KMS-11 (cell line): ENCODE measurements at regions not wholly inside any gene's neighbourhood (a gene's known extent, or its start where the extent isn't known, plus 50 kb on each side); places are given as distances from the start of the nearest gene placed in this dataset.

Source experiments
- H2AFZ ChIP-seq: fragments of 200-600 bp; sonication (generic); 2 replicates; pipeline ENCODE4 v1.6.1; 2016; ENCODE audit warnings: antibody characterized with exemption, mixed run types, low read depth
- H3K27ac ChIP-seq: fragments of 200-600 bp; sonication (generic); 2 replicates; pipeline ENCODE4 v1.6.1; 2016; ENCODE audit warnings: mild to moderate bottlenecking, mixed run types
- H3K27me3 ChIP-seq: fragments of 200-600 bp; sonication (generic); 2 replicates; pipeline ENCODE4 v1.6.1; 2017; ENCODE audit warnings: mild to moderate bottlenecking, low read depth, mixed run types, moderate library complexity; ENCODE audit not compliant: insufficient read depth
- H3K36me3 ChIP-seq: fragments of 200-600 bp; sonication (generic); 2 replicates; pipeline ENCODE4 v1.6.1; 2017; ENCODE audit warnings: mild to moderate bottlenecking, mixed run types; ENCODE audit not compliant: insufficient read depth
- H3K4me1 ChIP-seq: fragments of 200-600 bp; sonication (generic); 2 replicates; pipeline ENCODE4 v1.6.1; 2016; ENCODE audit warnings: mild to moderate bottlenecking, low read depth, mixed run types; ENCODE audit not compliant: poor library complexity, severe bottlenecking
- H3K4me2 ChIP-seq: fragments of 200-600 bp; sonication (generic); 2 replicates; pipeline ENCODE4 v1.7.0; 2016; ENCODE audit warnings: mild to moderate bottlenecking, mixed run types
- H3K4me3 ChIP-seq: fragments of 200-600 bp; sonication (generic); IDR thresholded peaks from 2 replicates; pipeline ENCODE4 v1.6.1; 2017; ENCODE audit warnings: low read depth, low read length, mixed read lengths; ENCODE audit not compliant: insufficient read depth
- H3K79me2 ChIP-seq: fragments of 200-600 bp; sonication (generic); 2 replicates; pipeline ENCODE4 v1.6.1; 2016; ENCODE audit warnings: low read depth, mixed run types; ENCODE audit not compliant: insufficient read depth
- H3K9ac ChIP-seq: fragments of 200-600 bp; sonication (generic); 2 replicates; pipeline ENCODE4 v1.6.1; 2016; ENCODE audit warnings: mild to moderate bottlenecking, mixed run types
- H4K20me1 ChIP-seq: fragments of 200-600 bp; sonication (generic); 2 replicates; pipeline ENCODE4 v1.6.1; 2016; ENCODE audit warnings: mild to moderate bottlenecking, mixed run types; ENCODE audit not compliant: insufficient read depth
- CTCF ChIP-seq: fragments of 200-600 bp; sonication (generic); conservative IDR thresholded peaks from 2 replicates; pipeline ENCODE4 v1.6.1; 2017; ENCODE audit warnings: low read depth, mild to moderate bottlenecking, antibody characterized with exemption, low read length, moderate library complexity, mixed read lengths

DNA sequence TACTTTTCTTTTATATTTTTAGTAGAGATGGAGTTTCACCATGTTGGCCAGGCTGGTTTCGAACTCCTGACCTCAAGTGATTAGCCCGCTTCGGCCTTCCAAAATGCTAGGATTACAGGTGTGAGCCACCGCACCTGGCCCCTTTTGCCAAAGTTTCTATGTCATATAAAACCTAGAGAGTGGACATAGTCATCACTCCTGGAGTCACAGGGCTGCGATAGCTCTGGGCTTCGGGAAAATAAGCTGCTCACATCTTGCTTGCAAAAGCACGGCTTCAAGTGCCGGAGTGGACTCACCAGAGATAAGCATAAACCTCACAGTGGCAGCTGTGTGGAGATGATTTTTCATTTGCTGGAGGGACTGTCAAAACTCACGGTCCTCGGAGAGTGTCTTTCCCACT lies 171.2 kb downstream of the TEX29 start:
- Histone ChIP-seq H4K20me1 (no peaks in the 10 kb centered on the region), H3K4me1 (no peaks in the 10 kb centered on the region), H3K4me2 (no peak overlapping the region), H2AFZ (no peak overlapping the region), H3K79me2 (no peaks in the 10 kb centered on the region), H3K4me3 (no peak overlapping the region), H3K27ac (no peak overlapping the region), H3K9ac (no peak overlapping the region), H3K27me3 (no peaks in the 10 kb centered on the region), H3K36me3 (no peaks in the 10 kb centered on the region)
- TF ChIP-seq CTCF, result no peak

- TF ChIP-seq CTCF, result no peak
- Histone ChIP-seq H3K27ac (no peak overlapping the region), H2AFZ (no peak overlapping the region), H3K27me3 (no peaks in the 10 kb centered on the region), H3K4me3 (no peak overlapping the region), H3K4me1 (no peaks in the 10 kb centered on the region), H3K9ac (no peak overlapping the region), H4K20me1 (no peaks in the 10 kb centered on the region), H3K79me2 (no peaks in the 10 kb centered on the region), H3K4me2 (no peak overlapping the region), H3K36me3 (no peaks in the 10 kb centered on the region)
These were observed 172.0 kb downstream of the TEX29 start for GRCh38 chr13:111492341-111492950.

DNA sequence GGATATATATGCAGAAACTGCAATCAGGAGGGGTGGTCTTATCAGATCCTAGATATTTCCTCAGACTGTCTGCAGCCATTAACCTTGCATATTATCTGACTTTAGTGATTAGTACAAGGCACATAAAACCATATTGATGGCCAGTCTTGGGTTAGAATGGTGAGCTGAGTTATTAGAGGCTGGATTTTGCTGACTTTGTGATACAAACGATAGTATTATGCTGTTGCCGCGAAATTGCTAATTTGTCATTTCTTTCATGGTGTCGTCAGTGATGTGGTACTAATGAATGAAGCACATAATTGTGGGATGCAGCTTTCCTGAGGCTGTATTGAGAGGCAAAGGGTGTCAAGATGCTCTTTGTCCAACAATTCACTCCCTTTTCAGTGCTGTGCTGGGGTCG lies 172.5 kb downstream of the TEX29 start:
- H3K4me1 ChIP-seq, result no peaks in the 10 kb centered on the region
- no peak overlapping the region for H2AFZ ChIP-seq
- H3K27me3 ChIP-seq, result no peaks in the 10 kb centered on the region
- no peak overlapping the region for H3K27ac ChIP-seq
- no peak overlapping the region for H3K4me2 ChIP-seq
- H3K79me2 ChIP-seq, result no peaks in the 10 kb centered on the region
- no peak for TF ChIP-seq CTCF
- H3K4me3 ChIP-seq, result no peak overlapping the region
- no peak overlapping the region for H3K9ac ChIP-seq
- H3K36me3 ChIP-seq, result no peaks in the 10 kb centered on the region
- H4K20me1 ChIP-seq, result no peaks in the 10 kb centered on the region

GRCh38 chr13:111493468-111493867 lies 173.0 kb downstream of the TEX29 start:
- Histone ChIP-seq H3K27ac (no peak overlapping the region), H3K9ac (no peak overlapping the region), H3K4me3 (no peak overlapping the region), H3K36me3 (no peaks in the 10 kb centered on the region), H3K4me2 (no peak overlapping the region), H3K27me3 (no peaks in the 10 kb centered on the region), H4K20me1 (no peaks in the 10 kb centered on the region), H2AFZ (no peak overlapping the region), H3K4me1 (no peaks in the 10 kb centered on the region), H3K79me2 (no peaks in the 10 kb centered on the region)
- no peak for TF ChIP-seq CTCF
